Erythroblast (primary cell): ENCODE measurements at regions not wholly inside any gene's neighbourhood (a gene's known extent, or its start where the extent isn't known, plus 50 kb on each side); places are given as distances from the start of the nearest gene placed in this dataset.

ENCODE experiments used
- GATA1 ChIP-seq: IDR thresholded peaks from 2 replicates; pipeline ENCODE4 v1.6.1; 2011; ENCODE audit warnings: low read depth, mild to moderate bottlenecking, control low read depth, low read length, moderate library complexity
- POLR2A ChIP-seq: IDR thresholded peaks from 2 replicates; pipeline ENCODE4 v1.6.1; 2011; ENCODE audit warnings: mild to moderate bottlenecking, low read length

DNA sequence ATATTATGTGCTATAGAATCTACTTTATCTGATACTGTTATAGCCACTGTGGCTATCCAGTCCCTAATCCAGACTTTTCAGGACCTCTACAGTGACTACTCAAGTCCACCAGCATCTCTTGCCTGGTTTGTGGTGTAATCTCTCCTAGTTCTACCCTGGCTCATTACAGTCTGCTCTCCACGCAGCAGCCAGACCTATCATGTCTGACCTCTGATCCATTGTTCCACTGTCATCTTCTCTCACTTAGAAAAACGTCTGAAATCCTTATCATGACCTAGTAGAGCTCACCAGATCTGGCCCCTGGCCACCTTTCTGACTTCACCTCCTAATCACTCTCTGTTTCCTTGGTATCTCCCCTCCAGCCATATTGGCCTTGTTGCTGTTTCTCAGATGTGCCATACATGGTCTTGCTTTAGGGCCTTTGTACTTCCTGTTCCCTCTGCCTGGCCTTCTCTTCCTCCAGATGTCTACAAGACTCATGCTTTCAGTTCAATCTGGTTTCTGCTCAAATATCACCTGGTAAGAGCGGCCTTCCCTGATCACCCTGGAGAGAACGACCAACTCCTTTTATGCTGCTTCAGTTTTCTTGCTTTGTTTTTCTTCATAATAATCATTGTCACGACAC, 475.5 kb downstream of the AACS start:
- TF ChIP-seq POLR2A, result no peak
- TF ChIP-seq GATA1, result no peak
